K562 (cell line): ENCODE measurements at regions not wholly inside any gene's neighbourhood (a gene's known extent, or its start where the extent isn't known, plus 50 kb on each side); places are given as distances from the start of the nearest gene placed in this dataset.

Source experiments
- AFF4 ChIP-seq: sonication (generic); formaldehyde crosslinking; IDR thresholded peaks from 2 replicates; pipeline ENCODE4 v1.8.0; 2023; ENCODE audit warnings: mild to moderate bottlenecking, missing genetic modification reagents
- BMI1 ChIP-seq: fragments of 150-350 bp; IDR thresholded peaks from 2 replicates; pipeline ENCODE4 v1.6.1; 2014; ENCODE audit warnings: low read length
- EZH2 ChIP-seq: IDR thresholded peaks from 2 replicates; pipeline ENCODE4 v1.6.1; 2012; ENCODE audit warnings: low read depth, mild to moderate bottlenecking, inconsistent platforms, low read length, borderline replicate concordance
- FOXA3 ChIP-seq, 2 experiments: fragments of 450-650 bp in 1 of 2; sonication (generic) in 1 of 2; formaldehyde crosslinking; IDR thresholded peaks in 1 of 2; conservative IDR thresholded peaks in 1 of 2; 2 replicates each; pipeline versions ENCODE4 v1.4.0 to v1.8.0; 2020 to 2022; ENCODE audit warnings: mild to moderate bottlenecking in 2 of 2, missing genetic modification reagents in 1 of 2
- LEF1 ChIP-seq: fragments of 450-650 bp; IDR thresholded peaks from 2 replicates; pipeline ENCODE4 v1.6.1; 2016; ENCODE audit warnings: mild to moderate bottlenecking
- POLR2A ChIP-seq: fragments of 450-650 bp; conservative IDR thresholded peaks from 2 replicates; pipeline ENCODE4 v1.6.1; 2016
- SREBF2 ChIP-seq: sonication (generic); formaldehyde crosslinking; IDR thresholded peaks from 2 replicates; pipeline ENCODE4 v1.4.0; 2020; ENCODE audit warnings: mild to moderate bottlenecking, missing genetic modification reagents
- TF ChIP-seq, protein P1 (sequence below): fragments of 450-650 bp; IDR thresholded peaks from 2 replicates; pipeline ENCODE4 v1.6.1; 2018; ENCODE audit not compliant: partially characterized antibody

DNA sequence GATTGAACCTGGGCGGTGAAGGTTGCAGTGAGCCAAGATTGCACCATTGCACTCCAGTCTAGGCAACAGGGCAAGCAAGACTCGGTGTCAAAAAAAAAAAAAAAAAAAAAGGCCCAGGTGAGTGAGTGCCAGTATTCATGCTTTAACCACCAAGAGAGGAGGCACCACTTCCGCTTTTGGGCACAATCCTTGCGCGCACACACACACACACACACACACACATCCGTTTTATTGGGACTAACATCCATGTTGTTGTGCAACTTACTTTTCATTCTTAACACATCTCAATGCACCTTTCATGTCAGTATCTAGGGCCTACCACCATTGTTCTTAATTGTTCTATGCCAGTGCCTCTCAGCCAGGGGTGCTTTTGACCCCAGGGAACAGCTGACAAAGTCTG, 263.0 kb downstream of the CDC5L start:
- TF ChIP-seq SREBF2 (CRISPR knock-in tag) = no peak
- TF ChIP-seq, protein P1, sequence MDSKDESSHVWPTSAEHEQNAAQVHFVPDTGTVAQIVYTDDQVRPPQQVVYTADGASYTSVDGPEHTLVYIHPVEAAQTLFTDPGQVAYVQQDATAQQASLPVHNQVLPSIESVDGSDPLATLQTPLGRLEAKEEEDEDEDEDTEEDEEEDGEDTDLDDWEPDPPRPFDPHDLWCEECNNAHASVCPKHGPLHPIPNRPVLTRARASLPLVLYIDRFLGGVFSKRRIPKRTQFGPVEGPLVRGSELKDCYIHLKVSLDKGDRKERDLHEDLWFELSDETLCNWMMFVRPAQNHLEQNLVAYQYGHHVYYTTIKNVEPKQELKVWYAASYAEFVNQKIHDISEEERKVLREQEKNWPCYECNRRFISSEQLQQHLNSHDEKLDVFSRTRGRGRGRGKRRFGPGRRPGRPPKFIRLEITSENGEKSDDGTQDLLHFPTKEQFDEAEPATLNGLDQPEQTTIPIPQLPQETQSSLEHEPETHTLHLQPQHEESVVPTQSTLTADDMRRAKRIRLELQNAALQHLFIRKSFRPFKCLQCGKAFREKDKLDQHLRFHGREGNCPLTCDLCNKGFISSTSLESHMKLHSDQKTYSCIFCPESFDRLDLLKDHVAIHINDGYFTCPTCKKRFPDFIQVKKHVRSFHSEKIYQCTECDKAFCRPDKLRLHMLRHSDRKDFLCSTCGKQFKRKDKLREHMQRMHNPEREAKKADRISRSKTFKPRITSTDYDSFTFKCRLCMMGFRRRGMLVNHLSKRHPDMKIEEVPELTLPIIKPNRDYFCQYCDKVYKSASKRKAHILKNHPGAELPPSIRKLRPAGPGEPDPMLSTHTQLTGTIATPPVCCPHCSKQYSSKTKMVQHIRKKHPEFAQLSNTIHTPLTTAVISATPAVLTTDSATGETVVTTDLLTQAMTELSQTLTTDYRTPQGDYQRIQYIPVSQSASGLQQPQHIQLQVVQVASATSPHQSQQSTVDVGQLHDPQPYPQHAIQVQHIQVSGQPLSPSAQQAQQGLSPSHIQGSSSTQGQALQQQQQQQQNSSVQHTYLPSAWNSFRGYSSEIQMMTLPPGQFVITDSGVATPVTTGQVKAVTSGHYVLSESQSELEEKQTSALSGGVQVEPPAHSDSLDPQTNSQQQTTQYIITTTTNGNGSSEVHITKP = no peak
- TF ChIP-seq BMI1 = no peak
- no peak for TF ChIP-seq POLR2A
- no peak for TF ChIP-seq LEF1
- no peak for TF ChIP-seq FOXA3 (CRISPR knock-in tag; conservative IDR thresholded peaks at IDR 0.05 in 1 of 2, IDR thresholded peaks at IDR 0.05 in 1 of 2)
- TF ChIP-seq AFF4 = no peak
- TF ChIP-seq EZH2 = no peak
